ENCODE measurements at regions not wholly inside any gene's neighbourhood (a gene's known extent, or its start where the extent isn't known, plus 50 kb on each side); places are given as distances from the start of the nearest gene placed in this dataset.
A peak's percentile ranks its signal among the peaks of the same experiment; 100 is the strongest.

- 49 to 55% methylated on average over 12 of the region's 12 CpGs for WGBS, 2 donors
- intact Hi-C loops (cut with DNase I; ENCODE audit: low total_unique reads): no loop called here
Observed at GRCh38 chr13:26991508-26992181, 180.0 kb downstream of the USP12 start.

DNA sequence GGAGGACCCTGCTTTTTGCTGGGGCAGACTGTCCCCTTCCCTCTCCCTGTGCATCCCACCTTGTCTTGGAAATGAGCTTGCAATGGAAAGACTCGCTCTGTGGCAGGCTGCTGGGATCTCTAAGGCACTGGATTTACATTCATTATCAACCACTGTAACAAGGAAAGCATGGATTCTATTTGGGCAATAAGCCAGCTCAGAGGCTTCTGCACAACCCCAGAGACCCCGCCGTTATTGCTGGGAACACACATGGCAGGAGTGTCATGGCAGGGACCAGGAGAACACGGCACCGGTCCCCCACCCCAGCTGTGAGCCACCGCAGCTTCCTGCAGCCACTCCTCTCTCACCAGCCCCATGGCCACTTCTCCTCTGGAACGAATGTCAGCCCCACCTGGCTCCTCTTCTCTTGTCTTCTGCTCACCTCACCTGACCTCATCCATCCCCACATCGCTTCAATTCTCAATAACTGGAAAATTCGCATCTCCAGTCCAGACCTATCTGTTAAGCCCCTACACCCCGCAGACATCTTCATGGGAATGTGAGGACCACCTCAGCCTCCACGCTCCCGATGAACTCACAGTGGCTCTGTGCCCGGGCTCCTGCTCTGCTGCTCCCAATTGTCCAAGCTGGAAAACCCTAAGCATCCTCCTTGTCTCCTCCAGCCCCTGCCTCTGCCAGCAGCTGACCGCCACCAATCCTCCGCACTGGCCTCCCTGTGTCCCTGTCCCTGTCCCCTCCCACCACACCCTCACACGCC is 181.5 kb downstream of the USP12 start:
- no peak overlapping the region for H3K27ac ChIP-seq
- 57 to 71% methylated on average over 16 of the region's 16 CpGs for WGBS, 2 donors
- intact Hi-C loops (cut with DNase I; ENCODE audit: low total_unique reads): loop anchor here (5.0 kb wide), 1 partner anchor 367 kb away; no protein-coding TSS in a partner anchor

More at GRCh38 chr13:26991508-26992181, 180.0 kb downstream of the USP12 start:
- no peaks in the 10 kb centered on the region for H3K27me3 ChIP-seq
- peaks cover 16% of the 10 kb centered on the region for H3K4me1 ChIP-seq
- H3K4me3 ChIP-seq: no peak overlapping the region
- DNase-seq: peak; percentile 75
- no peaks in the 10 kb centered on the region for H3K9me3 ChIP-seq
- H3K36me3 ChIP-seq (ENCODE audit: low read depth, missing control alignments): no peaks in the 10 kb centered on the region
- peak overlapping the region in 1 of 2 donors; percentile 30 for H3K27ac ChIP-seq
- TF ChIP-seq, protein P1, sequence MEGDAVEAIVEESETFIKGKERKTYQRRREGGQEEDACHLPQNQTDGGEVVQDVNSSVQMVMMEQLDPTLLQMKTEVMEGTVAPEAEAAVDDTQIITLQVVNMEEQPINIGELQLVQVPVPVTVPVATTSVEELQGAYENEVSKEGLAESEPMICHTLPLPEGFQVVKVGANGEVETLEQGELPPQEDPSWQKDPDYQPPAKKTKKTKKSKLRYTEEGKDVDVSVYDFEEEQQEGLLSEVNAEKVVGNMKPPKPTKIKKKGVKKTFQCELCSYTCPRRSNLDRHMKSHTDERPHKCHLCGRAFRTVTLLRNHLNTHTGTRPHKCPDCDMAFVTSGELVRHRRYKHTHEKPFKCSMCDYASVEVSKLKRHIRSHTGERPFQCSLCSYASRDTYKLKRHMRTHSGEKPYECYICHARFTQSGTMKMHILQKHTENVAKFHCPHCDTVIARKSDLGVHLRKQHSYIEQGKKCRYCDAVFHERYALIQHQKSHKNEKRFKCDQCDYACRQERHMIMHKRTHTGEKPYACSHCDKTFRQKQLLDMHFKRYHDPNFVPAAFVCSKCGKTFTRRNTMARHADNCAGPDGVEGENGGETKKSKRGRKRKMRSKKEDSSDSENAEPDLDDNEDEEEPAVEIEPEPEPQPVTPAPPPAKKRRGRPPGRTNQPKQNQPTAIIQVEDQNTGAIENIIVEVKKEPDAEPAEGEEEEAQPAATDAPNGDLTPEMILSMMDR (IDR thresholded peaks at IDR 0.05): no peak
- no peak for TF ChIP-seq POLR2A (IDR thresholded peaks at IDR 0.05)

DNA sequence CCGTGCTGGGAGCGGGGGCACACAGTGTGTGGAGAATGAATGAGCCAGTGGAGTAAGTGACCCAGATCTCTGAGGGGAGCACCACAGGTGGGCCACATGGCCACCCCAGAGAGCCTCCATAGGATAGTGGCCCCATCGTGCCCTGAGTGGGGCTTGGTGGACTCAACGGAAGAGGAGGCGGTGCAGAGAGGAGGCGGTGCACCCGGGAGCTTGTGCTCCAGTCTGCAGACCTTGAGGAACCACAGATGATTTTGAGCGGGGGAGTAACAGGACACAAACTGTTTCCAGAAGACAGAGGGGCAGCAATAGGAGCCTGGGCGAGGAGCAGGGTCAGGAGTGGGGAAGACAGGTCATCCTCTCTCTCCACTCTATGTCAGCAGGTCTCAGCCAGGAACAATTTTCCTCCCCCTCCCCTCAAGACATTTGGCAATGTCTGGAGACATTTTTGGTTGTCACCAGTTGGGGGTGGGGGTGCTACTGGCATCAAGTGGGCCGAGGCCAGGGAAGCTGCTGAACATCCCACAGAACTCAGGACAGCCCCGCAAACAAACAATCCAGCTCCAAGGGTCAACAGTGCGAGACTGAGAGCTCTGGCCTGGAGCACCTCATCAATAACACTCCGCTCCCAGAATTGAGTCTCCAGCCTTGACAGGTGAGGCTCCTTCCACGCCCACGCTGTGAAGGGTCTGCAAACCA is 182.2 kb downstream of the USP12 start:
- H3K4me3 ChIP-seq: no peak overlapping the region
- DNase-seq: no peak
- H3K4me1 ChIP-seq: peaks cover 16% of the 10 kb centered on the region
- no peak overlapping the region for H3K27ac ChIP-seq
- intact Hi-C loops (cut with DNase I; ENCODE audit: low total_unique reads): loop anchor here (5.0 kb wide), 1 partner anchor 368 kb away; no protein-coding TSS in a partner anchor
- TF ChIP-seq, protein P1 (IDR thresholded peaks at IDR 0.05): no peak
- no peak for TF ChIP-seq POLR2A (IDR thresholded peaks at IDR 0.05)
- H3K36me3 ChIP-seq (ENCODE audit: low read depth, missing control alignments): no peaks in the 10 kb centered on the region
- no peaks in the 10 kb centered on the region for H3K9me3 ChIP-seq
- no peaks in the 10 kb centered on the region for H3K27me3 ChIP-seq
- WGBS, 2 donors: 55 to 59% methylated on average over 14 to 15 of the region's 15 CpGs

More for the DNA sequence above, 181.5 kb downstream of the USP12 start:
- Histone ChIP-seq H3K4me3 (no peak overlapping the region), H3K4me1 (peaks cover 16% of the 10 kb centered on the region), H3K9me3 (no peaks in the 10 kb centered on the region), H3K36me3 (ENCODE audit: low read depth, missing control alignments) (no peaks in the 10 kb centered on the region), H3K27me3 (no peaks in the 10 kb centered on the region)
- no peak for TF ChIP-seq POLR2A (IDR thresholded peaks at IDR 0.05)
- TF ChIP-seq, protein P1 (IDR thresholded peaks at IDR 0.05): no peak
- DNase-seq: no peak

- Histone ChIP-seq H3K9me3 (no peaks in the 10 kb centered on the region), H3K4me1 (peaks cover 19% of the 10 kb centered on the region), H3K36me3 (ENCODE audit: low read depth, missing control alignments) (no peaks in the 10 kb centered on the region), H3K27me3 (no peaks in the 10 kb centered on the region), H3K4me3 (no peak overlapping the region), H3K27ac (no peak overlapping the region)
- no peak for DNase-seq
- TF ChIP-seq, protein P1 (IDR thresholded peaks at IDR 0.05): no peak
- no peak for TF ChIP-seq POLR2A (IDR thresholded peaks at IDR 0.05)
- intact Hi-C loops (cut with DNase I; ENCODE audit: low total_unique reads): loop anchor here (5.0 kb wide), 1 partner anchor 369 kb away; no protein-coding TSS in a partner anchor
- WGBS, 2 donors: 87 to 93% methylated on average over 6 of the region's 6 CpGs
Observed at GRCh38 chr13:26988059-26988769, 183.4 kb downstream of the USP12 start.
